ENCODE measurements at regions not wholly inside any gene's neighbourhood (a gene's known extent, or its start where the extent isn't known, plus 50 kb on each side); places are given as distances from the start of the nearest gene placed in this dataset.

GRCh38 chrX:124646403-124646802 lies 300.0 kb downstream of the SH2D1A start:
- TF ChIP-seq CTCF (conservative IDR thresholded peaks at IDR 0.05): no peak
- TF ChIP-seq EZH2 (IDR thresholded peaks at IDR 0.05; ENCODE audit: low read depth): no peak

Data from PC-9 (cell line).